Sigmoid colon (tissue), 4 donors: ENCODE measurements at regions not wholly inside any gene's neighbourhood (a gene's known extent, or its start where the extent isn't known, plus 50 kb on each side); places are given as distances from the start of the nearest gene placed in this dataset.

ENCODE experiments used
- POLR2AphosphoS5 ChIP-seq, 4 donors: sonication (generic); formaldehyde crosslinking; IDR thresholded peaks; one replicate each; pipeline ENCODE4 v1.6.1; 2017; ENCODE audit warnings: antibody characterized with exemption in 4 of 4
- TF ChIP-seq, protein P1 (sequence below), 4 experiments: fragments of 450-650 bp in 3 of 4; fragments of 200-600 bp in 1 of 4; IDR thresholded peaks; one replicate each; pipeline ENCODE4 v1.5.1; 2016 to 2019; ENCODE audit warnings: antibody characterized with exemption in 4 of 4, mild to moderate bottlenecking in 3 of 4, moderate library complexity in 2 of 4

DNA sequence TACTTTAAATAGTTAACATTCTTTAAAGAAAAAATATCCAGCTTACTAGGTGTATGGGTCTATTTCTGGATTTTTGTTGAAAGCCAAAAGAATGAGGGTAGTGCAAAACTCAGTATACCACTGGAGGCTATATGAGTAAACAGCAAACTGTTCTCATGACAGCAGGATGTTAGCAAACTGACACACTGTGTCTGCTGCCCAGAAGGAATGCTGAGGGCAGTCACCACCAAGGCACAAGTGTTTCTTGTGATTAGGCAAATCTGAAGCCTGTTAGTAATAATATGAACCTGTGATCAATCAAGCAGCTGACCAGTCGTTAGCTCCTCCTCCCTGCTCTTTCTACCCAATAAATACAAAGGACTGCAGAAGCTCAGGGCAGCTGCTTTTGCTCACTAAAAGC is 50.5 kb upstream of the SULT1C3 start:
- TF ChIP-seq POLR2AphosphoS5 (IDR thresholded peaks at IDR 0.05): no peak
- TF ChIP-seq, protein P1, sequence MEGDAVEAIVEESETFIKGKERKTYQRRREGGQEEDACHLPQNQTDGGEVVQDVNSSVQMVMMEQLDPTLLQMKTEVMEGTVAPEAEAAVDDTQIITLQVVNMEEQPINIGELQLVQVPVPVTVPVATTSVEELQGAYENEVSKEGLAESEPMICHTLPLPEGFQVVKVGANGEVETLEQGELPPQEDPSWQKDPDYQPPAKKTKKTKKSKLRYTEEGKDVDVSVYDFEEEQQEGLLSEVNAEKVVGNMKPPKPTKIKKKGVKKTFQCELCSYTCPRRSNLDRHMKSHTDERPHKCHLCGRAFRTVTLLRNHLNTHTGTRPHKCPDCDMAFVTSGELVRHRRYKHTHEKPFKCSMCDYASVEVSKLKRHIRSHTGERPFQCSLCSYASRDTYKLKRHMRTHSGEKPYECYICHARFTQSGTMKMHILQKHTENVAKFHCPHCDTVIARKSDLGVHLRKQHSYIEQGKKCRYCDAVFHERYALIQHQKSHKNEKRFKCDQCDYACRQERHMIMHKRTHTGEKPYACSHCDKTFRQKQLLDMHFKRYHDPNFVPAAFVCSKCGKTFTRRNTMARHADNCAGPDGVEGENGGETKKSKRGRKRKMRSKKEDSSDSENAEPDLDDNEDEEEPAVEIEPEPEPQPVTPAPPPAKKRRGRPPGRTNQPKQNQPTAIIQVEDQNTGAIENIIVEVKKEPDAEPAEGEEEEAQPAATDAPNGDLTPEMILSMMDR (IDR thresholded peaks at IDR 0.05): no peak
